Skeletal muscle satellite cell (primary cell): ENCODE measurements at regions not wholly inside any gene's neighbourhood (a gene's known extent, or its start where the extent isn't known, plus 50 kb on each side); places are given as distances from the start of the nearest gene placed in this dataset.
"Not testable (repeated sequence)": the region's sequence is repeated elsewhere in the genome, so short reads cannot be mapped to it uniquely, and the experiment has no call there.

ENCODE experiments used
- H3K27me3 ChIP-seq: 2 replicates; pipeline ENCODE4 v1.7.0; 2013; ENCODE audit warnings: low read length; ENCODE audit not compliant: control insufficient read depth, insufficient read depth
- H3K36me3 ChIP-seq: 2 replicates; pipeline ENCODE4 v1.7.0; 2013; ENCODE audit warnings: mild to moderate bottlenecking, control low read depth, low read length; ENCODE audit not compliant: insufficient read depth
- H3K4me1 ChIP-seq: 2 replicates; pipeline ENCODE4 v1.7.0; 2013; ENCODE audit warnings: low read length; ENCODE audit not compliant: control insufficient read depth, insufficient read depth
- H3K4me2 ChIP-seq: 2 replicates; pipeline ENCODE4 v1.7.0; 2013; ENCODE audit warnings: mild to moderate bottlenecking, low read length
- H3K4me3 ChIP-seq: 2 replicates; pipeline ENCODE4 v1.7.0; 2013; ENCODE audit warnings: low read length
- H3K9ac ChIP-seq: 2 replicates; pipeline ENCODE4 v1.7.0; 2013; ENCODE audit warnings: mild to moderate bottlenecking, low read depth, low read length, moderate library complexity
- H3K9me3 ChIP-seq: replicated peaks from 2 replicates; pipeline ENCODE4 v1.7.0; 2013; ENCODE audit warnings: mild to moderate bottlenecking, control low read depth, low read length

- no peak overlapping the region for H3K4me3 ChIP-seq
- H3K9ac ChIP-seq = no peak overlapping the region
- no peaks in the 10 kb centered on the region for H3K36me3 ChIP-seq
- no peaks in the 10 kb centered on the region for H3K9me3 ChIP-seq
- no peaks in the 10 kb centered on the region for H3K4me1 ChIP-seq
- no peaks in the 10 kb centered on the region for H3K27me3 ChIP-seq
- H3K4me2 ChIP-seq = no peak overlapping the region
Observed at GRCh38 chr4:97073194-97073593, 1070.1 kb downstream of the STPG2 start.

GRCh38 chr4:97074531-97074930 lies 1068.7 kb downstream of the STPG2 start:
- Histone ChIP-seq H3K4me3 (no peak overlapping the region), H3K4me1 (no peaks in the 10 kb centered on the region), H3K27me3 (no peaks in the 10 kb centered on the region), H3K9ac (no peak overlapping the region), H3K4me2 (no peak overlapping the region), H3K9me3 (no peaks in the 10 kb centered on the region), H3K36me3 (no peaks in the 10 kb centered on the region)

DNA sequence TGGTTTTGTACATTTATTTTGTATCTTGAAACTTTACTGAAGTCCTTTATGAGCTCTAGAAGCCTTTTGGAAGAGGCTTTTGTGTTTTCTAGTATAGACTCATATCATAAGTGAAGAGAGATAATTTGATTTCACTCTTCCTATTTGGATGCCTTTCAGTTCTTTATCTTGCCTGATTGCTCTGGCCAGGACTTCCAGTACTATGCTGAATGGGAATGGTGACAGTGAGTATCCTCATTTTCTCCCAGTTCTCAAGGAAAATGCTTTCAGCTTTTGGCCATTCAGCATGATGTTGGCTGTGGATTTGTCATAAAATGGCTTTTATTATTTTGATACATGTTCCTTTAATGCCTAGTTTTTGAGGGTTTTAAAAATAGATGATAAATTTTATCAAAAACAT lies 1061.3 kb downstream of the STPG2 start:
- H3K4me2 ChIP-seq = no peak overlapping the region
- no peaks in the 10 kb centered on the region for H3K27me3 ChIP-seq
- H3K9me3 ChIP-seq = peaks cover 6% of the 10 kb centered on the region
- no peak overlapping the region for H3K4me3 ChIP-seq
- H3K36me3 ChIP-seq = no peaks in the 10 kb centered on the region
- H3K4me1 ChIP-seq = no peaks in the 10 kb centered on the region
- H3K9ac ChIP-seq = no peak overlapping the region

DNA sequence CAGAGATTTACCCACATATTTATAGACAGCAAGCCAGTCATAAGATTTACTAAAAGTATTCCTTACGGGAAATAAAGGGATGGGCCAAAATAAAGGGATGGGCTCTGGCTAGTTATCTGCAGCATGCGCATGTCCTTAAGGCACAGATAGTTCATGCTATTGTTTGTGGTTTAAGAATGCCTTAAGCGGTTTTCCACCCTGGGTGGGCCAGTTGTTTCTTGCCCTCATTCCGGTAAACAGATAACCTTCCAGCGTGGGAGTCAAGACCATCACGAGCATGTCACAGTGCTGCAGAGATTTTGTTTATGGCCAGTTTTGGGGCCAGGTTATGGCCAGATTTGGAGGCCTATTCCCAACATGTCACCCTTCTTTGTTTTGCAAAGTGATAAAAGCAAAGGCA lies 1046.2 kb downstream of the STPG2 start:
- H3K4me2 ChIP-seq, H3K27me3 ChIP-seq, H3K4me1 ChIP-seq, H3K9me3 ChIP-seq, H3K4me3 ChIP-seq, H3K9ac ChIP-seq, H3K36me3 ChIP-seq: not testable (repeated sequence)

GRCh38 chr4:97101171-97101570 lies 1042.1 kb downstream of the STPG2 start:
- not testable (repeated sequence) for H3K4me1 ChIP-seq, H3K36me3 ChIP-seq, H3K27me3 ChIP-seq, H3K9me3 ChIP-seq, H3K4me3 ChIP-seq, H3K4me2 ChIP-seq, H3K9ac ChIP-seq

GRCh38 chr4:97103252-97103651 lies 1040.0 kb downstream of the STPG2 start:
- no peaks in the 10 kb centered on the region for H3K36me3 ChIP-seq
- H3K9ac ChIP-seq = no peak overlapping the region
- no peaks in the 10 kb centered on the region for H3K9me3 ChIP-seq
- no peak overlapping the region for H3K4me3 ChIP-seq
- no peaks in the 10 kb centered on the region for H3K4me1 ChIP-seq
- H3K27me3 ChIP-seq = no peaks in the 10 kb centered on the region
- H3K4me2 ChIP-seq = no peak overlapping the region

DNA sequence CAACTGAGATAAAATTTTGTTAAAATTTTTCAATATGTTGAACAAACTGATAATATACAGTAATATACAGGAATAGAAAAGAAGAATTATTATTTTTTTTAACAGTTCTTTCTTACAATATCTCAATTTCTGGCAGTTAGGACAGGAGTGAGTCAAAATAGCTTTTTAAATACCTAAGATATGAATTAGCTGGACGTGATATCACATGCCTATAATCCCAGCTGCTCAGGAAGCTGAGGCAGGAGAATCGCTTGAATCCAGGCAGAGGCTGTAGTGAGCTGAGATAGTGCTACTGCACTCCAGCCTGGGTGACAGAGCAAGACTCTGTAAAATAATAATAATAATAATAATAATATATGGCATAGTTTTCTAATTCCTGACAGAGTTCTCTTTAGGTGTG lies 1039.3 kb downstream of the STPG2 start:
- Histone ChIP-seq H3K4me1 (no peaks in the 10 kb centered on the region), H3K36me3 (no peaks in the 10 kb centered on the region), H3K9me3 (no peaks in the 10 kb centered on the region), H3K9ac (no peak overlapping the region), H3K4me2 (no peak overlapping the region), H3K27me3 (no peaks in the 10 kb centered on the region), H3K4me3 (no peak overlapping the region)

DNA sequence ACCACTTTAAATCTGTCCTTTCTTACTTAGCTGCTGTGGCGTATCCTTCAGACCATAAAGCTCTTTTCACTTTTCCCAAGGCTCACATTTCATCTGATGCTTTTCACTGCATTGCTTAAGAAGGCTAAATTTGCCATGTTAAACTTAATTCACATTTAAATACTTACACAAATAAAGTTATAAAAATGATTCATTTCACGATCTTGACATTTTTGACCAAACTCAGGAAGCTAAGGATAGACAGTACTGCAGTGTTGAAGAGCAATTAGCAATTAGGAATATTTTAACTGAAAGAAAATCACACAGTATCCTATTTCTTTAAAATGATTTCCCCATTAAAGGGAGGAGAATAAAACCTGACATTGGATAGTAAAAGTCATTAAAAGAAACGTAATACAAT lies 1038.6 kb downstream of the STPG2 start:
- Histone ChIP-seq H3K4me2 (no peak overlapping the region), H3K4me1 (no peaks in the 10 kb centered on the region), H3K4me3 (no peak overlapping the region), H3K9me3 (no peaks in the 10 kb centered on the region), H3K9ac (no peak overlapping the region), H3K27me3 (no peaks in the 10 kb centered on the region), H3K36me3 (no peaks in the 10 kb centered on the region)

- H3K9ac ChIP-seq = no peak overlapping the region
- no peak overlapping the region for H3K4me2 ChIP-seq
- H3K27me3 ChIP-seq = no peaks in the 10 kb centered on the region
- H3K9me3 ChIP-seq = no peaks in the 10 kb centered on the region
- H3K4me1 ChIP-seq = no peaks in the 10 kb centered on the region
- no peaks in the 10 kb centered on the region for H3K36me3 ChIP-seq
- H3K4me3 ChIP-seq = no peak overlapping the region
Observed at GRCh38 chr4:97105347-97106099, 1037.8 kb downstream of the STPG2 start.

- no peak overlapping the region for H3K4me3 ChIP-seq
- H3K4me1 ChIP-seq = no peaks in the 10 kb centered on the region
- H3K4me2 ChIP-seq = no peak overlapping the region
- H3K27me3 ChIP-seq = no peaks in the 10 kb centered on the region
- H3K36me3 ChIP-seq = no peaks in the 10 kb centered on the region
- no peak overlapping the region for H3K9ac ChIP-seq
- H3K9me3 ChIP-seq = no peaks in the 10 kb centered on the region
Observed at GRCh38 chr4:97106161-97106560, 1037.1 kb downstream of the STPG2 start.

DNA sequence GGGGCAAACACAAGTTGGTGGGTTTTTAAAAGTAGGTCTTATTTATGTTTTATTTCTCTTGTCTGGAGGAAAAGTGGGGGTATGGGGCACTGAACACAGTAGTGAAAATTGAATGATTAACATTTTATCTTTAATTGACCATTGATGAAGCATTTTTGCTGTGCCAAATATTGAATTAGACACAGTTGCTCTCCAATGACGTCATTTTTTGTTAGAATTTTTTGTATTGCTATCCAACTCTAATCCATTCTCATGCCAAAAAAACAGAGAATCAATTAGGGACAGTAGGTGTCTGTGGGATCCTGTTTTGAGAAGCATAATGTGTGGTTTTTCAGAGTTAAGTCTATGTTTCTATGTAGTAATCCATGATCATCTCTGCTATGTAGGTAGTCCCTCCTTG lies 1032.8 kb downstream of the STPG2 start:
- Histone ChIP-seq H3K4me1 (no peaks in the 10 kb centered on the region), H3K9me3 (no peaks in the 10 kb centered on the region), H3K36me3 (no peaks in the 10 kb centered on the region), H3K9ac (no peak overlapping the region), H3K4me3 (no peak overlapping the region), H3K27me3 (no peaks in the 10 kb centered on the region), H3K4me2 (no peak overlapping the region)

- H3K4me2 ChIP-seq = no peak overlapping the region
- H3K4me1 ChIP-seq = no peaks in the 10 kb centered on the region
- no peaks in the 10 kb centered on the region for H3K36me3 ChIP-seq
- H3K27me3 ChIP-seq = no peaks in the 10 kb centered on the region
- no peak overlapping the region for H3K4me3 ChIP-seq
- no peak overlapping the region for H3K9ac ChIP-seq
- no peaks in the 10 kb centered on the region for H3K9me3 ChIP-seq
Observed at GRCh38 chr4:97116511-97116910, 1026.8 kb downstream of the STPG2 start.
